ENCODE measurements at regions not wholly inside any gene's neighbourhood (a gene's known extent, or its start where the extent isn't known, plus 50 kb on each side); places are given as distances from the start of the nearest gene placed in this dataset.
"Not testable (repeated sequence)": the region's sequence is repeated elsewhere in the genome, so short reads cannot be mapped to it uniquely, and the experiment has no call there.

DNA sequence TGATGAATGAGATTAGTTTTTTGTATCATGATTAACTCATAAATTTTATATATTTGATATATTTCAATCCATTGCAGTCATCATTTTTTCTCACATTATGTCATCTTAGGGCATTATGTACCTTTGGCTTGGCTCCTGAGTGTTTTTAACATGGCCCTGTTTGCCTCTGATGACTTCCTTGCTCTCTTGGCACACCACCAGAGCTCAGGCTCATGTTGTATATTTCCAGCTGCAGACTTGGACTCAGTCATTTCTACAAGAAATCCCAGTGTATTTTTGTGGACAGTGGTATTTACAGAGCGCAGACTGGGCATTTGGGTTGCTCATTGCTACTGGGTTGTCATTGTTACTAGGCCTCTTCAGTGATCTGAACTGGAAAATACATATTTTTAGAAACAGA, 188.5 kb downstream of the ADRA2A start:
- DNase-seq (ENCODE audit: low read depth): no peak

DNA sequence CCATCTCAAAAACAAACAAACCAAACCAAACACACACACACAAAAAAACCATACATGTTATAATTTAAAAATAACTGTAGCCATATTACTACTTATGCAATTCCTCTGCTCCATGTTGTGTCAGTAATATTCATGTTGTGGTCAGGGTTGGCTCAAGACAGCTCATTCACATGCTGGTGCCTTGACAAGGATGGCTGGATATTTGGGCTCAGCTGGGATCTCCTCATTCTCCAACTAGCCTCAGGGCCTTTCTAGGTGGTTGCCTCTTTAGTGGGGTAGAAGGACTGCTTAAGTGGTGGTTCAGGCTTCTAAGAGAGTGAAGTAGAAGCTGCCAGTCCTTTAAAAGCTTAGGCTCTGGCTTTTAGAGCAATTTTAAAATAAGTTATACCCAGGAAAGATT, 189.3 kb downstream of the ADRA2A start:
- DNase-seq (ENCODE audit: low read depth): no peak

DNA sequence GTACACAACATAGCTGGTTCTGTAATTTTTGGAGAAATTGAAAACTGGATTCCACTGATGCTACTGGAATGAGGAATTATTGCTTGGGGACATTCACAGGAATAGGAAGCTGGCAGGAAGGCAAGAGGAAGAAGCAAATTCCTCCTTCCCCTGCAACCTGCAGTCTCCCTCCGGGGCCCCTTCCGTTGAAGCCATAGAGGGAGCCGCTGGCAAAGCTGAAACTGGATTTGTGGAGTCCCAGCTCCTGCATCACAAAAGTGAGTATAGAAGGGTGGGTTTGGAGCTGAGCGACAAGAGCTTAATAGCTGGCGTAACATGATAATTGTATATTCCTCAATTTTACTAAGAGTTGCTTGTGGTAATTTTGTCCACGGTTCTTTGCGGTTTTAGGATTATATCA, 190.8 kb downstream of the ADRA2A start:
- DNase-seq (ENCODE audit: low read depth): no peak

DNA sequence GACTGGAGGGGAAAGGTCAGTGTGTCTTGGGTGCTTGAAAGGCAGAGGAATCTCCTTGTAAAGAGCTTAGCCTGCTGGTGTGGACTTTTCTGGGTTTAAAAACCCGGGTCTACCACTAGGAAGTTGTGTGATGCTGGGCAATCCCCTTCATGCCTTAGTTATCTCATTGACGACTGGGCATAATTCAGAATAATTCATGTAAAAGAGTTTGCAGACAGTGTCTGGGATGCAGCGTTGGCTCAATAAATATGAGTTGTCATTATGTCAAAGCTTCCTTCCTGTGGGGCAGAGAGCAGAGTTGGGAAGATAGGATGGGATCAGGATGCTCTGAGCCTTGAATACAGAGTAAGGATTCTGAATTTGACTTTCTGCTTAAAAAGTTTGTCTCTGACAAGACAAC, 196.4 kb downstream of the ADRA2A start:
- no peak for DNase-seq (ENCODE audit: low read depth)

DNA sequence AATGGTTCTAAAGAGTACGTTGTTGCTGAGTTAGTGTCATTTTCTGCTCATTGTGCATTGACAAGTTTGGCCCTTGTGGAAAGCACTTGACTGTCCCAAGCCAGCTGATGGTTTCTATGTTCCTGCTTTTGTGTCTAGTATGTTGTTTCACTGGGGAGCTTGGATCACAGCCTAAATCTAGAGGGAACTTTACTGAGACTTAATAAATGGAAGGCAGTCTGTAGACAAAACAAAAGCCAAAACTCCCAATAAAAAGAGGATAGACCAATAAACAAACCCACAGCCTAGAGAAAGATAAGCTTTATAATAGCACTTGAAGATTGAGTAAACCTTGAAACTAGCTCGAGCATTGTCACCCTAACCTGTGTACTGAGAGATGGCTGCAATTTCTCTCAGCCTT, 196.8 kb downstream of the ADRA2A start:
- DNase-seq (ENCODE audit: low read depth): no peak

DNA sequence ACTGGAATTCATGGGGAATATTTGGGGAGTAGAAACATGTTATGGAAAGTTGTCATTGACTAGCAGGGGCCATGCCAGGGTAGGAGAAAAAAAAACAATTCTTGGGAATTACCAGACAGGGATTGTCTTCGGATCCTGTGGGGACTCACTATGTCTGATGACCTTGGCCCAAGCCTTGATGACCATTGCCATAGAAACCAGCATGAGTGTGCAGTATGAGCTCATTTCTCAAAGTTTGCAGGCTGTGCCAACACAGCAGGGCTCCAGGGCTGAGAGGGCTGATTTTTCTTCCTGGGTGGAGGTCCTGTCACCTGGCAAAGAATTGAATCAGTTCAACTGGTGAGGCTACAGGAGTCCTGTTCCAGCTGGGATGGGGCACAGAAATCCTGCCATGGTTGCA, 198.3 kb downstream of the ADRA2A start:
- DNase-seq (ENCODE audit: low read depth): no peak

DNA sequence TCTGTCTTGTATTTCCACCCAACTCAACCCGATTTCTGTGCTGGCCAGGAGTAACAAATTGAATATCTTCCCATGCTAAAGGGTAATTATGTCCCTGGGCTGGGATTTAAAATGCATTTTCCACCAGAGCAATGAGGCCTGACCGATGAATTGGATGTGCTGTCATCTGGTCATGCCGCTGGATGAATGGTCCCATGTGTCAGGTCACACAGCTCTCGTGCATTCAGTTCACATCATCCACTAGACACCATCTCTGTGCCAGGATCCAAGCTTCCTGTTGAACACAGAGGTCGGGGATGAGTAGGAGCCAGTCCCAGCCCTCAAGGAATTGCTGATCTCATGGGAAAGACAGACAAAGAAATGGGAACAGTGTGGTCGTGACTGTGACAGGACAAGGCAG, 200.8 kb downstream of the ADRA2A start:
- no peak for DNase-seq (ENCODE audit: low read depth)

DNA sequence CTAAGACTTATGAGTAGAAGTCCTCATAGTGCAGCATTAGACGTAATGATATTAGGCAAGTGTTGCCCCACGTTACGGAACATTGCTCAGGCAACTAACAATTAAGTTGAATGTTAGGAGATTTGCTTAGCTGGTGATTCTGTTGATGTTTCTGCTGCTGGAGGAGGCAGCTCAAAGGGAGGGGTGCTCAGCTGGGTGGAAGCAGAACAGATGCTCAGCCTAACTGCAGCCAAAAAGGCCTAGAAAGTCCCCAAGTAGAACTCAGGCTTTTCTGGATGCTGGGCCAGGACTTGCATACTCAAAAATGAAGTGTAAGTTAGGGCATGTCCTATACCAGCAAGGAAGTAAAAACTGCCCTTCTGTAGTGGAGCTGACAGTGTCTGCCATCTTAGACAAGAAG, 201.4 kb downstream of the ADRA2A start:
- DNase-seq (ENCODE audit: low read depth): no peak

DNA sequence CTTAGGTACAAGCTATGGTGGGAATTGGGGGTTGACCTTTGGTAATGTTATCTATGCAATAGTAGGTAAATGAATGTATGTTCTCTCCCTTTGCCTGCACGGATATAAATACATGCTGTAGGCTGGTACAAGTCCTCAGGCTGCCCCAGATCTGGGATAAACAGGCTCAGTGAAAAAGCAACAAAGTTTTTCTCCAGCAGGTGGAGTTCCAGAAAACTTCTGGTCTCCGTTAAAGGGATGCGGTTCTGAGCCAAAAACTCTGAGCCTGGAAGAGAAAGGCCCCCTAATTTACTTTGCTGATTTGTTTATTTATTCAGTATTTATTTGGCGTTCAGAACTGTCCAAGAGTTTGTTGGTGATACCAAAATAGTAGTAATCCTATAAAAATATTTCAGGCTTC, 204.7 kb downstream of the ADRA2A start:
- no peak for DNase-seq (ENCODE audit: low read depth)

DNA sequence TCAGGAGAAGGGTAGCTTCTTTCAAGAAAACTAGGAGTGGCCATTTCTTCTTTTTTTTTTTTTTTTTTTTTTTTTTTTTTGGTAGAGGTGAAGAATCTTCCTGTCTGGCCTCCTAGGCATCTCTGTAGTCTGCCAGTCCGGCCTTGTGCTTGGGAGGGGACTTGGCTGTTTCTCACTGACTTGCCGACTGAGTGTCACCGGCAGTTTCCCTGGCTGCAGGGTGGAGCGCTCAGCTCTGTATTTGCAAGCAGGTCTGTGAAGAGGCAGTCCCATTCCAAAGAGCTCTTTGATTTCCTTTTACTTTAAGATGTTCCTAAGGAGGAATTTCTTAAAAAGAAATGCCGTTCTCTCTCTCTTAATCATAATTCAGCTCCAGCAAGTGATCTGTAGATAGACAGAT, 212.6 kb downstream of the ADRA2A start:
- DNase-seq (ENCODE audit: low read depth): no peak

DNA sequence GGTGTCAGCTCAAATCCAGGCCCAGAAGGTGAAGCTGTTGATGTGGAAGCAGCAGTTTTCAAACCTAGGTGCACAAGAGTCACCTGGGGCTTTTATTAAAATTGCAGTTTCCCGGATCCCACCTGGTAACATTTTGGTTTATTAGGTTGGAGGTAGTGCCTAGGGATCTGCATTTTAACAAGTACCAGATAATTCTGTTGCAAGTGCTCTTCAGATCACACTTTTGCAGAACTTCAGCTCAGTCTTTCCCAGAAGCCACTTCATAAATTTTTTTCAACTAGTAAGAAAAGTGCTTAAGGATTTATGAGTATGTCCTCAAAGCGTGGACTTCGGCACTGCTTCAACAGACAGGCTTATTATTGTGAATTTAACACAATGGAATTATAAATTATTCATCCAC, 213.8 kb downstream of the ADRA2A start:
- no peak for DNase-seq (ENCODE audit: low read depth)

DNA sequence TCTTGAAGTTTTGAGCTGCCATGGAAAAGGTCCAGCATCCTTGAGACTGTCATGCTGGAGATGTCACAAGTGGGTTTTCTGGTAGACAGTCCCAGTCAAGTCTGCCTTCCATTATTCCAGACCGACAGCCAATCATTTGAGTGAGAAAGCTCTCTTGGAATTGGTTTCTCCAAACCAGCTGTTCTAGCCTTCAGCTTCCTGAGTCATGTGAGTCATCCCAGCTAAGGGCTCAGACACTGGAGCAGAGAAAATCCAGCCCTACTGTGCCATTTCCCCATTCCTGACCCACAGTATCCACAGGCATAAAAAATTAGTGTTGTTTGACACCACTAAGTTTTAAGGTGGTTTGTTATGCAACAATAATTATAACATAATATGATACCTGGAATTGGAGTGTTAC, 219.0 kb downstream of the ADRA2A start:
- no peak for DNase-seq (ENCODE audit: low read depth)

DNA sequence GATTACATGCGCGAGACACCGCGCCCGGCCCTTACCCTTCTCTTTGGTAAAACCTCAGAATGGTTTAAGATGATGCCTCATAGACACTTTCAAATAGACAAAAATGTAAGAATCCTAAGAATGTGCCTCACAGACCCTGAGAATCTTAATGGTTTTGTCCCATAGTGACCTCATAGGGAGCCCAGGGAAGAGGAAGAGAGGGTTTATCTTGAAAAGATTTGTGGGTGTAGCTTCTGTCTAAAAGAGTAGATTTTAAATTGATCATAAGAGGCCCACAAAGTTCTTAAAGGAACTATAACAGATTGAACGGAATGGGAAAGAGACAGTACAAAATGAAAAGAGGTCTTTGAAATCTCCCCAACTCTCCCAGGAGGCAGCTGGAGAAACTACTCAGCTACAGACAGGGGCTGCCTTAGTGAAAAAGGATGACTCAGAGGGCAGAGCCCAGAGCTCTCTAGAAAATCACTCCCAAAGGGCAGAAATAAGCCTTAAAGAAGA, 220.6 kb downstream of the ADRA2A start:
- DNase-seq (ENCODE audit: low read depth): no peak

DNA sequence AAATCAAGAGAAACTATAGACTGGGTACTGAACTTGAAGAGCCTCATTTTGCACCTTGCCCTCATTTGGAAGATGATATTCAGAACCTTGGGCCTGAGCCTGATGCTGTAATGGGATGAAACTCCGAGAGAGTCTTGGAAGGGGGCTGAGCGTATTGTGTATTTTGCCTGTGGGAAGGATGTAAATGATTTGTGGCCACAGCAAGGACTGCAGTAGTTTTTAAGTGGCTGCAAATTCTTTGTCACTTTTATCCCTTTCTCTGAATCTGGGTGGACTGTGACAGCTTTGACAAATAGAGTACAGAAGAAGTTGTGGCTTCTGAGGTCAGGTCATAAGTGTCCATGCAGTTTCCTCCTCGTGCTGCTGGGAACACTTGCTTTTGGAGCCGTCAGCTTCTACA, 221.2 kb downstream of the ADRA2A start:
- DNase-seq (ENCODE audit: low read depth): no peak

DNA sequence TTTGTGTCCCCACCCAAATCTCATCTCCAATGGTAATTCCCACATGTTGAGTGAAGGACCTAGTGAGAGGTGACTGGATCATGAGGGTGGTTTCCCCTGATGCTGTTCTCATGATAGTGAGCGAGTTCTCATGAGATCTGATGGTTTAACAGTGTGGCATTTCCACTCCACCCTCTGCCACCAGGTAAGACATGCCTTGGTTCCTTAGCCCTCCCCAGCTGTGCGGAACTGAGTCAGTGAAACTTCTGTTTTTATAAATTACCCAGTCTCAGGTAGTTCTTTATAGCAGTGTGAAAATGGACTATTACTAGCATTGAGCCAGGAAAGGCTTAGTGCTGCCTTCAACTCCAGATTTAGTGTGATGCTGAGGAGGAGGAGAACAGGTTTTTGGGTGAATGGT, 222.2 kb downstream of the ADRA2A start:
- no peak for DNase-seq (ENCODE audit: low read depth)

DNA sequence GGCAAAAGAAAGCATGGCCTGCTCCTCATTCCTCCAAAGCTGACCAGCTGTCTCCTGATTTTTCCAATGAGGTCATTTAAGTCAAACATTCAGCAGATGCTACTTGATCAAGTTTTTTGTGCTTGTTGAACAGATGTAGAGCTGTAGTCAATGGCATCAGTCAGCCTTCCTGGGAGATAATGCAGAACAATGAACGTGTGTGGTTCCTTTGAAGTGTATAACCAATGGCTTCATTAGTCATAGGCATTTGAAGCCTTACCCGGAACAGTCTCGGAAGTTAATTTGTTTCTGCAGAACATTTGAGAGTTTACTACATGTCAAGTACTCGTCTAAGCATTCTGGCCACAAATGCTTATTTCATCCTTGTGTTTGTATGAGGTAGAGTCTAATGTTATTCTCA, 227.1 kb downstream of the ADRA2A start:
- DNase-seq (ENCODE audit: low read depth): no peak

DNA sequence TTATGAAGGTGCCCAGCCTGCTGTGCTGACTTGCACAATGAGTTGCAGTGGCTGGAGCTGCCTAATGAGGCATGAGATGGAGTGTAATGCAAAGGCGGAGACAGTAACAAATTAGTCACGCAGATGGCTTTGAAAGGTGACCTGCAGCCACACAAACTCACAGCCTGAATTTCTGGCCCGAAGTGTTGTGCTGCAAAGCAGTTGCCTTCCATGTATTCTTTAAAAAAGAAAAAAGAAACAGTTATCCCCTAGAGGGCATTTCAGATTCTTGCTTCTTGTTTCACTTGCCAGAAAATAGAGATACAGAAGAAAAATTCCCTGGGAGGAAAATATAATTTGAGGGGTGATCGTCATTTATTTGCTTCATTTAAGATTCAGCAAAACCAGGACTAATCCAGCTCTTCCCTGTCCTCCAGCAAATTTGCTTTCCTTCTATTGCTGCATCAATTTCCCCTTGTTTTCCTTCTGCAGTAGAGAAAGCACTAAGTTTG, 239.9 kb downstream of the ADRA2A start:
- no peak for DNase-seq (ENCODE audit: low read depth)

DNA sequence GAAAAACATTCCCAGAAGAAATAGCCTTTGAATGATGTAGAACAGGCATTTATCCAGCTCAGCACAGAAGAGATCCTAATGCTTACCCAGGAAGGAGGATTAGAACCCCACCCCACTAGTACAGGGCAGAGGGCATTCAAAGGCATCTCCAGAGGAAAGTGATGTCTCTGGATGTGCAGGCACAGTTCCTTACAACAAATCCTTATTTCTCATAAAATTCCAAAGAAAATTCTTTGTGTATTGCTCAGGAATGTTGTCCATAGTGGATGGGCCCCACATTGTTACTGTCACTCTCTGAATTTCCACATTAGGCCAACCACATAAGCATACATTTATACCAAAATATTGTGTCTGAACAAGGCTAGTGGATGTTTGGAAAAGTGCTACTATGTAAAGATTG, 243.0 kb downstream of the ADRA2A start:
- DNase-seq (ENCODE audit: low read depth): no peak

DNA sequence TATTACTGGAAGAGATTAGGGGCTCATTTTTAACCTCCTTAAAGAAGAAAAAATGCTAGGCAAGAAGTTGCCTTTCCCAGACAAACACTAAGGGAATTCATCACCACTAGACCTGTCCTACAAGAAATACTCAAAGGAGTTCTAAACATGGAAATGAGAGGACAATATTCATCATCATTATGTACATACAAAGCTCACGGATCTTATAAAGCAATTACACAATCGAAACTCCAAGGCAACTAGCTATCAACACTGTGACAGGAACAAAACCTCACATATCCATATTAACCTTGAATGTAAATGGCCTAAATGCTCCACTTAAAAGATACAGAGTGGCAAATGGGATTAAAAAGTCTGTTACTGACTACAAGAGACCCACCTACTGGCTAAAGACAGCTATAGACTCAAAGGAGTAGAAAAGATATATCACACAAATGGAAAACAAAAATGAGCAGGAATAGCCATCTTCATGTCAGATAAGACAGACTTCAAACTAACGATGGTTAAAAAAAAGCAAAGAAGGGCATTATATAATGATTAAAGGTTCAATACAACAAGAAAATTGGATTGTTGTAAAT, 246.6 kb downstream of the ADRA2A start:
- no peak for DNase-seq (ENCODE audit: low read depth)

DNA sequence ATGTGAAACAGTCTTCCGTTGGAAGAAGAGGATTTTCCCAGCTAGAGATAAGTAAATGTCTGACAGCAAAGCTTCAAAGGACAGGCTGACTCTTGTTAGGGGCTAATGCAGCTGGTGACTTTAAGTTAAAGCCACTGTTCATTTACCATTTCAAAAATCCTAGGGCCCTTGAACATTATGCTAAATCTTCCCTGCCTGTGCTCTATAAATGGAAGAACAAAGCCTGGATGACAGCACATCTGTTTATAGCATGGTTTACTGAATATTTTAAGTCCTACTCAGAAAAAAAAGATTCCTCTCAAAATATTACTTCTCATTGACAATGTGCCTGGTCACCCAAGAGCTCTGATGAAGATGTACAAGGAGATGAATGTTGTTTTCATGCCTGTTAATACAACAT, 255.3 kb downstream of the ADRA2A start:
- not testable (repeated sequence) for DNase-seq (ENCODE audit: low read depth)

DNA sequence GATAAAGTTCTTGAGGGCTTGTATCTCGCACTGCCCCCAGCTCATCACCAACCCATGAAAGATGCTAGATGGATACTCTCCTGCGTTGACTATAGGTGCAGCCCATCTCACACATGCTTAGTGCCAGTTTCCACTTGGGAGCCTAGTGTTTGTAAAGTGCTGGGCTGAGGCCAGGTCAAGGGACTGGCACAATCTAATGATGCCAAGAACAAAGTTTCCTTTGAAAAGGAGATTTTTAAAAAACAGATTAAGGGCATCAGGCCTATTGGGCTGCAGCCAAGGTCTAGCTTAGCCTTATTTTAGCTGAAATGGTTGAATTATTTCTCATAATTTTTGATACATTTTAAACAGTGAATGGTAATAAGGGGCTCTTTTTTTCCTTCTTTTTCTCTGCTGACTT, 259.0 kb downstream of the ADRA2A start:
- no peak for DNase-seq (ENCODE audit: low read depth)

DNA sequence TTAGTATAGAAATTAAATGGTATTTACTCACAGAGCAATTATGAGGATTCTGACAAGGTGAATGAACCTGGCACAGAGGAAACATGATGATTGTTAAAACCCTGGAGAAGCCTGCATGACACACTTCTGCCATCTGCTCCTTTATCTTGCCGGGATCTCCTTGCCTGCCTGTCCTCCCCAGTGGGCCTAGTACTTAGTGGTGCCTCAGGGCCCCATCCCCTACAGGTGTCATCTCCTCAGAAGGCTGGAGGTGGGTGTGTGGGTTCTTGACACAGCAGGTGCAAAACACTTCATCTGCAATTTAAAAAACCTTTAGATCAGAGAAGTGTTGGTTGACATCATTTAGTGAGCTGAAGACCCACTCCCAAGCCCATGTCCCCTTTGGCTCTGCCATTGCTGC, 261.2 kb downstream of the ADRA2A start:
- DNase-seq (ENCODE audit: low read depth): no peak

DNA sequence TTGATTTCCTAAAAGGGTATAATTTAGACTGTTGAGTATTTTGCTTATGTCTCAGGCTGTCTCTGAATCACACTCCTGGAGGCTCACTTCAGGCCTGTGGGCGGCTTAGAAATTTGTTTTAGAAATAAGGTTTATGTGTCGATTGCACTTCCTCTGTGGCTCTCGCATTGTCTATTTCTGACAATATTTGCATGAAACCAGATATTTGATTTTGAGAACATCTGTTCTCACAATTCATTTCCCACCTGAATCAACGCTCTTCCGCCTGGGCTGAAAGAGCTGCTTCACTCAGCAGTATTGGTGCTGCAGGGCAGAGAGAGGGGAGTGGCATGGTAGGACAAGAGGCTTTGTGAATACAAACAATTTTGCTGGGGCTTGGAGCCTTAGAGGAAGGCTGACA, 262.0 kb downstream of the ADRA2A start:
- DNase-seq (ENCODE audit: low read depth): no peak

DNA sequence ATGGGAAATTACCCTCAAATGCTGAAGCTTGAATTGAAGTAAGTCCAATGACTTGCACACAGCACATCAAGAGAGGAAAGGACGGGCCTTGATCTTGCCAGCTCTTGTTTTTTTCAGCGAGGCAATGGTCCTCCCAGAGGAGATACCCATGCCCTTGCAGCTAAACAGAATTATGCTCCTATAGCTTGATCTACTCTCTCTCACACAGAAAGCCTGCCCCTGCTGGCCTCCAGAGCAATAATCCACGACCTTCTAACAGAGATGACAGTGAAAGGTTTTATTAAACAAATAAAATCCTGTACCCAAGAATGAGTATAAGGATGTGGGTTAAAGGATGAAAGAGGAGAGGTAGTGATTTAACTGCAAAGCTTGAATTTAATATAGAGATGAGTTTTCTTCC, 268.0 kb downstream of the ADRA2A start:
- no peak for DNase-seq (ENCODE audit: low read depth)
